CD4-positive, alpha-beta T cell treated with Interleukin-12 subunit alpha and Interleukin-12 subunit beta, for 1 hour (primary cell): ENCODE measurements at regions not wholly inside any gene's neighbourhood (a gene's known extent, or its start where the extent isn't known, plus 50 kb on each side); places are given as distances from the start of the nearest gene placed in this dataset.

Source experiments
- DNase-seq: peaks from one replicate; pipeline ENCODE4 v3.0.0-alpha.2; 2020

- DNase-seq: no peak
These were observed 965.6 kb downstream of the EFNB2 start for GRCh38 chr13:105569816-105570215.

- DNase-seq: no peak
These were observed 967.4 kb downstream of the EFNB2 start for GRCh38 chr13:105567951-105568525.

- DNase-seq: no peak
These were observed 970.2 kb downstream of the EFNB2 start for GRCh38 chr13:105565136-105565727.

DNA sequence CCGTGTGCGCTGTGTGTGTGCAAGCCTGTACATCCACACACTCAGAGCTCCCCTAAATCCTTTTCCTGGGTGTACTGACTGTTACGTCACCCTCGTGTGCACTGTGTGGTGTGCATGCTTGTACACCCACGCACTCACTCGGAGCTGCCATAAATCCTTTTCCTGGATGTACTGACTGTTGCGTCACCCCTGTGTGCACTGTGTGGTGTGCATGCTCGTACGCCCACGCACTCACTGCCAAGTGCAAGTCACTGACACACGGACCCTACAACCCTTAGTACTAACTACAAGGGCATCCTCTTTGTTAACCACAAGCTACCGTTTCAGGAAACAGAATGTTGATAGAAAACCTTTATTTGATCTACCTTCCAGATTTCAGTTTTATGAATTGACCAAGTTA is 983.4 kb downstream of the EFNB2 start:
- DNase-seq: no peak

GRCh38 chr13:105547851-105548250 is 987.6 kb downstream of the EFNB2 start:
- DNase-seq: no peak

GRCh38 chr13:105545811-105546210 is 989.7 kb downstream of the EFNB2 start:
- no peak for DNase-seq

GRCh38 chr13:105543742-105544141 is 991.7 kb downstream of the EFNB2 start:
- DNase-seq: no peak

DNA sequence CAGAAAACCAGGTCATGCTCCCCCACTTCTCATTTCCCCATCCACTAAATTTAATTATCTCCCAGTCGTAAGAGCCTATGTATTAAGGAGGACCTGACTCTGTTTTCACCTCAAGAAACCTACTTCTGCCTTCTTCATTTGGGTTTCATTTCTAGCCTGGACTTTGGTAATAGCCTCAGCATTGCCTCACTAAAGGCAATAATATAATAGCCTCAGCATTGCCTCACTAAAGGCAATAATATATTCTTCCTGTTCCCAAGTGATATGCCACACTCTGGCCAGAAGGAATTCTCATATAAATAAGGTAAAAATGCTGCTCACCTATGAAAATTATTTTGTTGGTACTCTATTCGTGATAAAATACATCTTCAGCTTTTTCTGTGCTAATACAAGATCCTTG is 993.9 kb downstream of the EFNB2 start:
- no peak for DNase-seq

GRCh38 chr13:105538346-105538745 is 997.1 kb downstream of the EFNB2 start:
- no peak for DNase-seq

GRCh38 chr13:105537113-105537512 is 998.3 kb downstream of the EFNB2 start:
- DNase-seq: no peak

- DNase-seq: no peak
These were observed 1005.0 kb downstream of the EFNB2 start for GRCh38 chr13:105530468-105530867.

DNA sequence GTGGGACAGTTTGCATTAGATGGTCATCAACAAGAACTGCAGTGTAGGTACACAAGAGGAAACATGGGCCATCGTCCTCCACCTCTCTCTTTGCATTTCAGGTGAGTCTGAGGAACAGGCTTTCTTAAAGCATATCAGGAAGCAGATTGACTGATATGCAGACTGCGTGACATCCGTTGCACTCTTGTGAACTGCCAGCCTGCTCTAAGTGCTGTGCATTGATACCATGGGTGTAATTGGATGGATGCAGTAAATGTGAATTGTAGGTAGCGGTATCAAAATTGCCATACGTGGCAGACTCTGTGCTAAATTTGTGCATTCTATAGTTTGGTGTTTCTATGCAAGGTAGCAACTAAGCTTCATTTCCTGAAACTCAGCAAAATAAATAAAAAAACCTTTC is 1008.3 kb downstream of the EFNB2 start:
- DNase-seq: no peak

GRCh38 chr13:105519771-105520170 is 1015.7 kb downstream of the EFNB2 start:
- DNase-seq: no peak

GRCh38 chr13:105518086-105518485 is 1017.4 kb downstream of the EFNB2 start:
- no peak for DNase-seq

DNA sequence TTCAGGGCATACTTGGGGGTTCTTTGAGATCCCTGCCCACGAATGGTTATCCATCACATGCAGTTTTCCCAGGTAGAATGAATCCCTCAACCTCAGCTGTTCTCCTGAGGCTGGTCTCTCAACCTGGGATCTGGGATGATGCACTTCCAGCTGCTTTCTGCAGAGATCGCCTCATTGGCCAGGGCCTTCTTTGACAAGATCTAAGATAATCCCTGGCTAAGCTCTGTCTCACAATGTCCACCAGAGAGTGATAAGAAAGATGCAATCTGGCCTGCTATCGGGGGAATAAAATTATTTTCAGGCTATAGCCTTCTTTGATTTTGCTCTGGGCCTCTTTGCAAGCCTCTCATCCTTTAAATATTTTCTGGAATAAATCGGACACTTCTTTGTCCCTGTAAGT is 1021.1 kb downstream of the EFNB2 start:
- DNase-seq: no peak

- no peak for DNase-seq
These were observed 1022.0 kb downstream of the EFNB2 start for GRCh38 chr13:105513448-105513847.

DNA sequence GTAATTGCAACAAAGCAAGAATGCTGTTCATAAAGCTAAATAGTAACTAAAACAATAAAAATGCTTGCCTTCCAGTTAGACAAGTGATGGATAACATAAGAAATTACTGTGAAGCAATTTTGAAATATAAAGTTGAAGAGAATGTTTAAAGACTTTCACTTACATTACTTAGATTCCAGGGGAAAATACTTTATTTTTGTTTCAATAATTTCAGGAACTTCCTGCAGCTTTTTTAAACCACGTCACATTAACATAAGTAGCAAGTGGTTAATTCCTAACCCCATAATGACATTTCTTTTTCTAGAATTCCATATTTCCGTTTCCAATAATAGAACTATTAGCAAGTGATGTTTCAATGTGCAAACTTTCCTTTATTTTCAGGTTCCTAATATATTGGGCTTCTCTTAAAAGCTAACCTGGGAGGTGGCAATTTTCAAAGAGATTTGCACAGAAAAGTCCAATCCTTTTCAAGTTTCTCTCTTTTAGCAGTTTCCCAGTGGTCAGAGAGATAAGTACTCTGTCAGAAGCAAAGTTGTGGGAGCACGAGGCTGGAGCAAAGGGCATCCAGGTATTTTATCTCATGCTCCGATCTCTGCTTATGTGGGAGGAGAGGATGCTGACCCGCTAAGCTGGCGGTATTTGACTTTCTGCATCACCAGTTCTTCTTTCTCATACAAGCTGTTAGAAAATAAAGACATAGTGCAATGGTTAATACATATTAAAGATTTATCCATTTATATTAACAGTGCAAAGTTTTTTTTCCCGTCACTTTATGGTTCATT is 1025.3 kb downstream of the EFNB2 start:
- no peak for DNase-seq

DNA sequence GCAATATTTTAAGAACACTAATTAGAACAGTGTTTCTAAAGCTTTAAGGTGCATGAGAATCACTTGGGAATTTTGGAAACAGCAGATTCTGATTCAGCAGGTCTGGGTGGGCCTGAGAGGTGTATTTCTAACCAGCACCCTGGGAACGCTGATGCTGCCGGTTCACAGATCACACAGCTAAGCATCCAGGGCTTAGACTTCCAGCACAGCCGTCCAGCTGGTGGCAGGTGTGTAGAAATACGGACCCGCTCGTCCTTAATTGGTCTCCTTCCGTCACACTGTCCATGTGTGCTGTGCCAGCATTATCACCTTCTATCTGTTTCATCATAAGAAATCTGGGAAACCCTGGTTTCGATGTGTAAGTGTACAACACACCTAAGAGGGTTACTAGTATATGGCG is 1029.0 kb downstream of the EFNB2 start:
- no peak for DNase-seq

DNA sequence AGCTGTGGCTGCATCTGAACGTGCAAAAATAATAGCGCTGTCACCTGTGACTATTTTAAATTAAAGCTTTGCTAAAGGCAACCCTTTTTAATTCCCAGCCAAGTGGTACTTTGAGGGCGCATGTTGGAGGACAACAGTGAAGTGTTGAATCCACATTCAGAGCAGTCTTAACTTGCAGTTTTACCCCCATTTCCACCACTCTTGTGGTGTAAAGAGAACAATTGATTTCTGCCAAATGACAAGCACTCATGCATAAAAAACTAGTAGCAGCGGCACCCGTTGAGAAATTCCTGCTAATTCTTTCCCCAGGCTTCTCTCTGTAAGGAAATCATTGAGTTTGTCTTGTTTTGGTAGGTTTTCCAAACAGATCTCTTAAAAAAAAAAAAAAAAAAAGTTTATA is 1033.3 kb downstream of the EFNB2 start:
- no peak for DNase-seq

DNA sequence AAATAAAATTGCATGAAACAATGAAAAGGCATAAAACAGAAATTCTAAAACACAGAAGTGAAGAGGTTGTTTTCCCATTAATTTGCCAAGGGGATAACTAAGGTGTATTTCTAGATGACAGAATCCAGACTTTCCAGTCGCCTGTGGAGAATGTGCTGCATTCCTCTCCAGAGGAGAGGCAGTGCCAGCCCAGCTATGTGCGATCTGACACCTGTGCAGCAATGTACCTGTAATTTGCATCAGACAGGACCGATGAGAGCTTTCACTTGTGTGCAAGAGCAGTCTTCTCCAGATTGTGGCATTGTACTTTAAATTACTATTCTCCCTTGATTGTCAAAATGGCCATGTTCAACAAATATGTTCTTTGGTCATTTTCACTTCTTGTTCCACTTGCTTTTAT is 1037.9 kb downstream of the EFNB2 start:
- DNase-seq: no peak

- no peak for DNase-seq
These were observed 1043.2 kb downstream of the EFNB2 start for GRCh38 chr13:105492216-105492615.

DNA sequence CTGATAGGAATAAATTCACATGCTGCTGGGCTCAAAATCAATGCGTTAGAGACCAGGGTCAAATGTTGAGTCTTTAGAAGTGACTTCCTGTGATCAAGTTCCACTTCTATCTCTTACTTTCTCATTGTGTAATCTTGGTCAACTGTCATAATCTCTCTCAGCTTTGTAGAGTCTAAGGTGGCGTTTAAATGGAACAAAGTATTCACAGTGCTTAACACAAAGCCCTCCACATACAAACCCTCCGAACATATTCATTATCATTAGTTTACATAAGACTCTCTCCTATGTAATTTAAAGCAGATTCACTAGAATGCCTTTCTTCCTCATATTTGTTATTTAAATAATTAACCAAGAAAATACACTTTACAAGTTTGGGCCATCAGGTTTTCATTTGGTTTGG is 1044.1 kb downstream of the EFNB2 start:
- DNase-seq: no peak

DNA sequence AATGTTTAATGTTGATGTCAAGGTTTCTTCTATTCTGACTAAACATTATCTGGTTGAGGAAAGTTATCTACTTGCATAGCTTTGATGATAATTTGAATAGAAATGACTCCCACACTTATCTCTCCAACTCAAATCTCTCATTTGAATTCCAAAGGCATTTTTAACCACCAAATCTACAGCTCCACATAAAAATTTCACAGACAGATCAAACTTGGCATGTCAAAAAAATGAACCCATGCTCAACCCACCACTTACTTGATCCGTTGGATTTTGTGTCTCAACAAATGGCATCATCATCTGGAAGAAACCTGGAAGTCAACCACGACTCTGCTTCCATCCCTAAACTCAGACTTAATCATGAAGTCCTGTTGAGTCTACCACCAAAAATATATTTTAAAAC is 1050.4 kb downstream of the EFNB2 start:
- DNase-seq: no peak

- DNase-seq: no peak
These were observed 1060.4 kb downstream of the EFNB2 start for GRCh38 chr13:105474983-105475610.
